ENCODE measurements at regions not wholly inside any gene's neighbourhood (a gene's known extent, or its start where the extent isn't known, plus 50 kb on each side); places are given as distances from the start of the nearest gene placed in this dataset.
"Not testable (repeated sequence)": the region's sequence is repeated elsewhere in the genome, so short reads cannot be mapped to it uniquely, and the experiment has no call there.

DNA sequence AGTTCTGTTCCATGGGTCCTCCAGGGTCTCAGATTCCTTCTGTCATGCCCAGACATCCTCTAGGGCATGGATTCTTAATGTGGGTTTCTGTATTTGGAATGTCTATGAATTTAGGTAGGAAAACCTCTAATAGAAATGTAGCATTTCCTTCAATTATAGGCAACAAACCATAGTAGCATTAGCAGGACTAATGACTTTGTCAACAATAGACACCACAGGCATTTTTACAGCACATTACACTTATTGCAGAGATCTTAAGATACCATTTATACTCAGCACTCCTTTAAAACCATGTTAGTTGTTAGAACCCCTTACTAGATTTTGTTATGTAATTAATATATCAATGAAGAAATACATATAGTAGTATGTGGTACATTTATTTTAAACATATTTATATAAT lies 77.8 kb upstream of the TBC1D5 start:
- Mint-ChIP-seq H3K9me3 (no peaks in the 10 kb centered on the region), H3K4me1 (no peaks in the 10 kb centered on the region), H3K27ac (ENCODE audit: unreplicated experiment) (no peak overlapping the region), H3K36me3 (ENCODE audit: low read depth) (no peaks in the 10 kb centered on the region), H3K27me3 (ENCODE audit: low read depth) (no peaks in the 10 kb centered on the region), H3K4me3 (no peak overlapping the region)
- DNase-seq (ENCODE audit: low read depth, low spot score), result no peak
- TF ChIP-seq, protein P1, sequence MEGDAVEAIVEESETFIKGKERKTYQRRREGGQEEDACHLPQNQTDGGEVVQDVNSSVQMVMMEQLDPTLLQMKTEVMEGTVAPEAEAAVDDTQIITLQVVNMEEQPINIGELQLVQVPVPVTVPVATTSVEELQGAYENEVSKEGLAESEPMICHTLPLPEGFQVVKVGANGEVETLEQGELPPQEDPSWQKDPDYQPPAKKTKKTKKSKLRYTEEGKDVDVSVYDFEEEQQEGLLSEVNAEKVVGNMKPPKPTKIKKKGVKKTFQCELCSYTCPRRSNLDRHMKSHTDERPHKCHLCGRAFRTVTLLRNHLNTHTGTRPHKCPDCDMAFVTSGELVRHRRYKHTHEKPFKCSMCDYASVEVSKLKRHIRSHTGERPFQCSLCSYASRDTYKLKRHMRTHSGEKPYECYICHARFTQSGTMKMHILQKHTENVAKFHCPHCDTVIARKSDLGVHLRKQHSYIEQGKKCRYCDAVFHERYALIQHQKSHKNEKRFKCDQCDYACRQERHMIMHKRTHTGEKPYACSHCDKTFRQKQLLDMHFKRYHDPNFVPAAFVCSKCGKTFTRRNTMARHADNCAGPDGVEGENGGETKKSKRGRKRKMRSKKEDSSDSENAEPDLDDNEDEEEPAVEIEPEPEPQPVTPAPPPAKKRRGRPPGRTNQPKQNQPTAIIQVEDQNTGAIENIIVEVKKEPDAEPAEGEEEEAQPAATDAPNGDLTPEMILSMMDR (conservative IDR thresholded peaks at IDR 0.05), result no peak

DNA sequence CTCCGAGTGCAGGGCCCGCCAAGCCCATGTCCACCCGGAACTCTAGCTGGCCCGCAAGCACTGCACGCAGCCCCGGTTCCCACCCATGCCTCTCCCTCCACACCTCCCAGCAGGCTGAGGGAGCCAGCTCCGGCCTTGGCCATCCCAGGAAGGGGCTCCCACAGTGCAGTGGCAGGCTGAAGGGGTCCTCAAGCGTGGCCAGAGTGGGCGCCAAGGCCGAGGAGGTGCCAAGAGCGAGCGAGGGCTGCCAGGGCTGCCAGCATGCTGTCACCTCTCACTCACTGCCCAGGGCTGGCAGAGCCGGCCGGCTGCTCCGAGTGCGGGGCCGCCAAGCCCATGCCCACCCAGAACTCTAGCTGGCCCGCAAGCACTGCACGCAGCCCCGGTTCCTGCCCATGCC lies 75.5 kb upstream of the TBC1D5 start:
- not testable (repeated sequence) for DNase-seq (ENCODE audit: low read depth, low spot score); H3K9me3 Mint-ChIP-seq; H3K36me3 Mint-ChIP-seq (ENCODE audit: low read depth); H3K4me3 Mint-ChIP-seq; H3K27me3 Mint-ChIP-seq (ENCODE audit: low read depth); H3K27ac Mint-ChIP-seq (ENCODE audit: unreplicated experiment); H3K4me1 Mint-ChIP-seq

- H3K27ac Mint-ChIP-seq (ENCODE audit: unreplicated experiment), result no peak overlapping the region
- H3K27me3 Mint-ChIP-seq (ENCODE audit: low read depth), result no peaks in the 10 kb centered on the region
- no peak overlapping the region for H3K4me3 Mint-ChIP-seq
- no peak for DNase-seq (ENCODE audit: low read depth, low spot score)
- peaks cover 1% of the 10 kb centered on the region for H3K9me3 Mint-ChIP-seq
- no peaks in the 10 kb centered on the region for H3K36me3 Mint-ChIP-seq (ENCODE audit: low read depth)
- TF ChIP-seq, protein P1 (conservative IDR thresholded peaks at IDR 0.05), result no peak
- no peaks in the 10 kb centered on the region for H3K4me1 Mint-ChIP-seq
These were observed 75.1 kb upstream of the TBC1D5 start for GRCh38 chr3:17817545-17817944.

DNA sequence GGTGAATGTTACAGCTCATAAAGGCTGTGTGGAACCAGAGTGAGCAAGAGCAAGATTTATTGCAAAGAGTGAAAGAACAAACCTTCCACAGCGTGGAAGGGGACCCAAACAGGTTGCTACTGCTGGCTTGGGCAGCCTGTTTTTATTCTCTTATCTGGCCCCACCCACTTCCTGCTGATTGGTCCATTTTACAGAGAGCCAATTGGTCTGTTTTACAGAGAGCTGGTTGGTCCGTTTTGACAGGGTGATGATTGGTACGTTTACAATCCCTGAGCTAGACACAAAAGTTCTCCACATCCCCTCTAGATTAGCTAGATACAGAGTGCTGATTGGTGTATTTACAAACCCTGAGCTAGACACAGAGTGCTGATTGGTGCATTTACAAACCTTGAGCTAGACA lies 74.4 kb upstream of the TBC1D5 start:
- not testable (repeated sequence) for H3K27me3 Mint-ChIP-seq (ENCODE audit: low read depth); DNase-seq (ENCODE audit: low read depth, low spot score); H3K27ac Mint-ChIP-seq (ENCODE audit: unreplicated experiment); H3K9me3 Mint-ChIP-seq; H3K4me3 Mint-ChIP-seq; H3K4me1 Mint-ChIP-seq; H3K36me3 Mint-ChIP-seq (ENCODE audit: low read depth)

GRCh38 chr3:17812328-17812727 lies 69.9 kb upstream of the TBC1D5 start:
- H3K36me3 Mint-ChIP-seq (ENCODE audit: low read depth); DNase-seq (ENCODE audit: low read depth, low spot score); H3K27me3 Mint-ChIP-seq (ENCODE audit: low read depth); H3K4me3 Mint-ChIP-seq; H3K9me3 Mint-ChIP-seq; H3K27ac Mint-ChIP-seq (ENCODE audit: unreplicated experiment); H3K4me1 Mint-ChIP-seq: not testable (repeated sequence)

DNA sequence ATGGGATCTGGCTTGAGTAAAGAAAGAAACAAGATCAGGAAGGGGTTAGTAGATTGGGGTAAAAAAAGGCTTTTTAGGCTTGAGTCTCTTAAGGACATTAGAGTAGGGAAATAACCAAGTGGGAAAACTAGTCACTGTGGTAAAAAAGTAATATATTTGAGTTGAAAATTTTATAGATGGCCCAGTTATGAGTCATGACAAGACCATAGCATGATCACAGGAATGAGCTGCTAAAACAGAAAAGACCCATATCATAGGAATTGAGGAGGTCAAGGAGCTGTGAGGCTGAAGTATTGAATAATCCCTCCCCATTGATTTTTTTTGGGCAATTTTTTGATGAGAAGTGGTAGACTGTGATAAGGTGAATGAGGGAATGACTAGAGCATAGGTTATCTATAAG lies 69.2 kb upstream of the TBC1D5 start:
- no peak for DNase-seq (ENCODE audit: low read depth, low spot score)
- peaks cover 7% of the 10 kb centered on the region for H3K9me3 Mint-ChIP-seq
- H3K4me3 Mint-ChIP-seq, result no peak overlapping the region
- no peaks in the 10 kb centered on the region for H3K27me3 Mint-ChIP-seq (ENCODE audit: low read depth)
- no peaks in the 10 kb centered on the region for H3K36me3 Mint-ChIP-seq (ENCODE audit: low read depth)
- H3K4me1 Mint-ChIP-seq, result no peaks in the 10 kb centered on the region
- no peak overlapping the region for H3K27ac Mint-ChIP-seq (ENCODE audit: unreplicated experiment)
- TF ChIP-seq, protein P1 (conservative IDR thresholded peaks at IDR 0.05), result no peak

DNA sequence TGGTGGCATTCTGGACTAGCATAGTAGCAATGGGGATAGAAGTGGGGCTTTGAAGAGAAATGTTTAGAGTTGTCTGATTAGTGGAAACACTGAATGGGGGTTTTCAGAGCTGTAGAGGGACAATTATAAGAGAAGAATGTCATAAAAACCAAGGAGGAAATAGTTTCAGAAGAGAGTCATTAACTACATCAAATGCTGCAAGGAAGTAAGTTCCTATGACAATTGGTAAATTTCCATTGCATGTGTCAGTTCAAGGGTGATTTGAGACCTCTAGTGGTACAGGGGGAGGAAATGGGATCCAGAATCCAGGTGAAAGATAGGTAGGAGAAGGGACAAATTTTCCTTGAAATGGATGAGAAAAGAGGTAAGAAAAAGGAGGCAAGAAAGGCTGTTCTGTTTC lies 68.3 kb upstream of the TBC1D5 start:
- Mint-ChIP-seq H3K4me1 (no peaks in the 10 kb centered on the region), H3K4me3 (no peak overlapping the region), H3K27me3 (ENCODE audit: low read depth) (no peaks in the 10 kb centered on the region), H3K27ac (ENCODE audit: unreplicated experiment) (no peak overlapping the region), H3K9me3 (peaks cover 7% of the 10 kb centered on the region), H3K36me3 (ENCODE audit: low read depth) (no peaks in the 10 kb centered on the region)
- TF ChIP-seq, protein P1 (conservative IDR thresholded peaks at IDR 0.05), result no peak
- DNase-seq (ENCODE audit: low read depth, low spot score), result no peak
